GM12865 (cell line): ENCODE measurements at regions not wholly inside any gene's neighbourhood (a gene's known extent, or its start where the extent isn't known, plus 50 kb on each side); places are given as distances from the start of the nearest gene placed in this dataset.
"Not testable (repeated sequence)": the region's sequence is repeated elsewhere in the genome, so short reads cannot be mapped to it uniquely, and the experiment has no call there.

ENCODE experiments used
- DNase-seq: peaks from one replicate; pipeline ENCODE4 v3.0.0; 2010; ENCODE audit warnings: low read depth
- H3K4me3 ChIP-seq: 2 replicates; pipeline ENCODE4 v1.5.1; 2011; ENCODE audit warnings: mild to moderate bottlenecking, low read depth, low read length, control low read depth
- CTCF ChIP-seq: IDR thresholded peaks from 2 replicates; pipeline ENCODE4 v1.5.1; 2011; ENCODE audit warnings: low read length, control low read depth, low read depth, inconsistent platforms; ENCODE audit not compliant: insufficient read depth; ENCODE audit errors: missing control alignments

- peak; percentile 56 for DNase-seq
- no peak for TF ChIP-seq CTCF
- no peak overlapping the region for H3K4me3 ChIP-seq
Observed at GRCh38 chr10:37490266-37490665, 364.9 kb downstream of the ANKRD30A start.

GRCh38 chr10:37489658-37490003, 364.2 kb downstream of the ANKRD30A start:
- DNase-seq = no peak
- H3K4me3 ChIP-seq = no peak overlapping the region
- no peak for TF ChIP-seq CTCF

GRCh38 chr10:37488792-37489657, 363.6 kb downstream of the ANKRD30A start:
- H3K4me3 ChIP-seq = no peak overlapping the region
- TF ChIP-seq CTCF = no peak
- DNase-seq = peak; percentile 31

- H3K4me3 ChIP-seq, DNase-seq: not testable (repeated sequence)
Observed at GRCh38 chr10:37480596-37480995, 355.2 kb downstream of the ANKRD30A start.

GRCh38 chr10:37479469-37479868, 354.1 kb downstream of the ANKRD30A start:
- no peak for DNase-seq
- H3K4me3 ChIP-seq = no peak overlapping the region
- TF ChIP-seq CTCF = no peak

GRCh38 chr10:37478381-37478780, 353.0 kb downstream of the ANKRD30A start:
- no peak for TF ChIP-seq CTCF
- no peak for DNase-seq
- H3K4me3 ChIP-seq = no peak overlapping the region

- H3K4me3 ChIP-seq = no peak overlapping the region
- DNase-seq = no peak
- TF ChIP-seq CTCF = no peak
Observed at GRCh38 chr10:37476285-37476684, 350.9 kb downstream of the ANKRD30A start.
